ENCODE measurements at regions not wholly inside any gene's neighbourhood (a gene's known extent, or its start where the extent isn't known, plus 50 kb on each side); places are given as distances from the start of the nearest gene placed in this dataset.

DNA sequence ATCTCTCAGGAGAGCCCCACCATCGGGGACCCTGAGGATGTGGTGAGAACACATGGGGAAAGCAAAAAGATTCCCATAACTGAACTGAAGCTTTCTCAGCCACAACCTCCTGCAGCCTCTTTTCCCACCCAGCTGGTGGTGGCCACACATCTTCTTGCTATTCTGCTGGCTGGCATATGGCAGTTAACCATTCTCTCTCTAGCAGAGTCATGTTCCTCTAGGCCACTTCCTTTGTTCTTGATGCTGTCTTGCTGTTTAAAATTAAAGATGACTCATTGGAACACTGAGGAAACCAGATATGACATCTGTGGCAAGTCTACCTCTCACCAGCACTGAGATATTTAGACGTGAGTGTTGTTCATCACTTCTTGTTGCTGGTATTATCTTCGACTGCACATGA lies 180.3 kb upstream of the ROBO2 start:
- no peak overlapping the region for H3K4me3 ChIP-seq
- Mint-ChIP-seq H3K4me1 (no peaks in the 10 kb centered on the region), H3K9me3 (no peaks in the 10 kb centered on the region), H3K4me3 (no peak overlapping the region), H3K36me3 (no peaks in the 10 kb centered on the region), H3K27me3 (ENCODE audit: insufficient read depth, low read depth) (no peaks in the 10 kb centered on the region), H3K27ac (no peak overlapping the region)
- H2AFZ ChIP-seq (replicated peaks) = no peak overlapping the region
- H3K36me3 ChIP-seq = no peaks in the 10 kb centered on the region
- no peak overlapping the region for H3K27ac ChIP-seq
- H3K79me2 ChIP-seq (ENCODE audit: low read depth) = no peaks in the 10 kb centered on the region
- H3K27me3 ChIP-seq = no peaks in the 10 kb centered on the region
- no peak for DNase-seq (ENCODE audit: low spot score)
- TF ChIP-seq EZH2phosphoT487 (IDR thresholded peaks at IDR 0.05) (no peak), EZH2 (IDR thresholded peaks at IDR 0.05) (no peak)
- TF ChIP-seq, protein P1, sequence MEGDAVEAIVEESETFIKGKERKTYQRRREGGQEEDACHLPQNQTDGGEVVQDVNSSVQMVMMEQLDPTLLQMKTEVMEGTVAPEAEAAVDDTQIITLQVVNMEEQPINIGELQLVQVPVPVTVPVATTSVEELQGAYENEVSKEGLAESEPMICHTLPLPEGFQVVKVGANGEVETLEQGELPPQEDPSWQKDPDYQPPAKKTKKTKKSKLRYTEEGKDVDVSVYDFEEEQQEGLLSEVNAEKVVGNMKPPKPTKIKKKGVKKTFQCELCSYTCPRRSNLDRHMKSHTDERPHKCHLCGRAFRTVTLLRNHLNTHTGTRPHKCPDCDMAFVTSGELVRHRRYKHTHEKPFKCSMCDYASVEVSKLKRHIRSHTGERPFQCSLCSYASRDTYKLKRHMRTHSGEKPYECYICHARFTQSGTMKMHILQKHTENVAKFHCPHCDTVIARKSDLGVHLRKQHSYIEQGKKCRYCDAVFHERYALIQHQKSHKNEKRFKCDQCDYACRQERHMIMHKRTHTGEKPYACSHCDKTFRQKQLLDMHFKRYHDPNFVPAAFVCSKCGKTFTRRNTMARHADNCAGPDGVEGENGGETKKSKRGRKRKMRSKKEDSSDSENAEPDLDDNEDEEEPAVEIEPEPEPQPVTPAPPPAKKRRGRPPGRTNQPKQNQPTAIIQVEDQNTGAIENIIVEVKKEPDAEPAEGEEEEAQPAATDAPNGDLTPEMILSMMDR (IDR thresholded peaks at IDR 0.05) = no peak
- no peaks in the 10 kb centered on the region for H3F3A ChIP-seq (ENCODE audit: low read depth)
- no peaks in the 10 kb centered on the region for H3K9me3 ChIP-seq (ENCODE audit: low read depth)
- no peak overlapping the region for H3K9ac ChIP-seq
- no peaks in the 10 kb centered on the region for H4K20me1 ChIP-seq (ENCODE audit: low read depth)
- H3K4me2 ChIP-seq = no peak overlapping the region
- H3K4me1 ChIP-seq = no peaks in the 10 kb centered on the region

DNA sequence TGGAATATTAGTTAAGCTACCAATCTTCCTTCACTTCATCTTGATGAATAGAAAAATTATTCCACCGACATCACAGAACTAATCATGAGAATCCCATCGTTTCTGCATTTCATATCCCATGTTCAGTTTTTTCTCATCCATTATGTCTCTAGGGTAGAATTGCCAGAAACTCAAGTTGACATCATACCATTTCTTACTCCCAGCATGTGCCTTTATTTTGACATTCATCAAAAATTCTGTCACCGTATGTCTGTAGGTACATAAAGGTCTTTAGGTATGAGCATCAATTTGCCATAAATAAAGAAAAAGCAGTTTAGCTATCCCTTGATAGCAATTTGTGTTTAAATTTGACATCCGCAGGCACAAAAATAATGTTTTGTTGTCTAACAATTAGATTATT lies 175.5 kb upstream of the ROBO2 start:
- H3K9me3 Mint-ChIP-seq = no peaks in the 10 kb centered on the region
- H3K36me3 ChIP-seq = no peaks in the 10 kb centered on the region
- H3K27me3 Mint-ChIP-seq (ENCODE audit: insufficient read depth, low read depth) = no peaks in the 10 kb centered on the region
- H3K9me3 ChIP-seq (ENCODE audit: low read depth) = no peaks in the 10 kb centered on the region
- H3K9ac ChIP-seq = no peak overlapping the region
- no peaks in the 10 kb centered on the region for H3K36me3 Mint-ChIP-seq
- TF ChIP-seq, protein P1 (IDR thresholded peaks at IDR 0.05) = no peak
- TF ChIP-seq EZH2phosphoT487 (IDR thresholded peaks at IDR 0.05) (no peak), EZH2 (IDR thresholded peaks at IDR 0.05) (no peak)
- H3K79me2 ChIP-seq (ENCODE audit: low read depth) = no peaks in the 10 kb centered on the region
- H3K4me1 ChIP-seq = no peaks in the 10 kb centered on the region
- DNase-seq (ENCODE audit: low spot score) = no peak
- H3K4me1 Mint-ChIP-seq = no peaks in the 10 kb centered on the region
- H3K4me3 Mint-ChIP-seq = no peak overlapping the region
- no peak overlapping the region for H3K4me3 ChIP-seq
- H3K27ac Mint-ChIP-seq = no peak overlapping the region
- no peaks in the 10 kb centered on the region for H3F3A ChIP-seq (ENCODE audit: low read depth)
- H3K27ac ChIP-seq = no peak overlapping the region
- no peak overlapping the region for H2AFZ ChIP-seq (replicated peaks)
- no peaks in the 10 kb centered on the region for H4K20me1 ChIP-seq (ENCODE audit: low read depth)
- H3K27me3 ChIP-seq = no peaks in the 10 kb centered on the region
- H3K4me2 ChIP-seq = no peak overlapping the region

DNA sequence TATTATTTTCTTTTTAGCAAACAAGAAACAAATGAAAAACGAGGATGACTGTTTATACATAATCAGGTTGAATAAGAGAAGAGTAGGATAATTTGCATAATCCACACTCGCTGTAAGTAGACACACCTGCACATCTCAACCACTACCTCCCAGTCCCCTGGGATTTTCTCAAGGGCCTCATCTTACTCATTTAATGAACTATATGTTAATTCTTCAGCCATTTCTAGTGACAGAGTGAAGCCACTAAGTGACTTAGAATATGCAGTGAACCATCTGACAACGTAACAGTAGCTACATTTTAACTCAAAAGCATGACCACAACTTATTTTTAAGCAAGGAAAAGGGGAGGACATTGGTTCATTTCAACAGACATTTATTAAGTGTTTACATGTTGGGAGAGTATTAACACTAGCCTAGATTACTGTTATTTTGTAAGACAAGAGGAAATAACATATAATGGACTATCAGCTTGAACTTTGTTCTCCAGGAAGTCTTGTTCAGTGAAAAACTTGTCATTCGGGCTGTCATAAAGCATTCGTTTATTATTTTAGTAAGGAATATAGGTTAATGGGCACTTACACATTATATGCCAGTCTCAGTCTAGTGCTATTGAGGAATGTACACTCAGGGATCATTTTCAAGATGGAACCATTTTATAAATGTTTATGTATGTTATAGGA lies 173.0 kb upstream of the ROBO2 start:
- Mint-ChIP-seq H3K27me3 (ENCODE audit: insufficient read depth, low read depth) (no peaks in the 10 kb centered on the region), H3K27ac (no peak overlapping the region), H3K4me3 (no peak overlapping the region), H3K4me1 (no peaks in the 10 kb centered on the region), H3K9me3 (no peaks in the 10 kb centered on the region), H3K36me3 (no peaks in the 10 kb centered on the region)
- Histone ChIP-seq H3K4me3 (no peak overlapping the region), H3K79me2 (ENCODE audit: low read depth) (no peaks in the 10 kb centered on the region), H3K27me3 (no peaks in the 10 kb centered on the region), H3K4me1 (no peaks in the 10 kb centered on the region), H3K36me3 (no peaks in the 10 kb centered on the region), H3K27ac (no peak overlapping the region), H3F3A (ENCODE audit: low read depth) (no peaks in the 10 kb centered on the region), H3K4me2 (no peak overlapping the region), H4K20me1 (ENCODE audit: low read depth) (no peaks in the 10 kb centered on the region), H2AFZ (replicated peaks) (no peak overlapping the region), H3K9me3 (ENCODE audit: low read depth) (no peaks in the 10 kb centered on the region), H3K9ac (no peak overlapping the region)
- TF ChIP-seq, protein P1 (IDR thresholded peaks at IDR 0.05) = no peak
- no peak for TF ChIP-seq EZH2 (IDR thresholded peaks at IDR 0.05)
- TF ChIP-seq EZH2phosphoT487 (IDR thresholded peaks at IDR 0.05) = no peak
- DNase-seq (ENCODE audit: low spot score) = no peak
